B cell (primary cell): ENCODE measurements at regions not wholly inside any gene's neighbourhood (a gene's known extent, or its start where the extent isn't known, plus 50 kb on each side); places are given as distances from the start of the nearest gene placed in this dataset.

Experiments used
- EZH2 ChIP-seq: IDR thresholded peaks from 2 replicates; pipeline ENCODE4 v1.6.1; 2012; ENCODE audit warnings: borderline replicate concordance, low read depth, mild to moderate bottlenecking, moderate library complexity, low read length; ENCODE audit not compliant: insufficient read depth, poor library complexity, severe bottlenecking
- TF ChIP-seq, protein P1 (sequence below): fragments of 200-600 bp; IDR thresholded peaks from one replicate; pipeline ENCODE4 v1.8.0; 2022; ENCODE audit warnings: antibody characterized with exemption, mild to moderate bottlenecking

DNA sequence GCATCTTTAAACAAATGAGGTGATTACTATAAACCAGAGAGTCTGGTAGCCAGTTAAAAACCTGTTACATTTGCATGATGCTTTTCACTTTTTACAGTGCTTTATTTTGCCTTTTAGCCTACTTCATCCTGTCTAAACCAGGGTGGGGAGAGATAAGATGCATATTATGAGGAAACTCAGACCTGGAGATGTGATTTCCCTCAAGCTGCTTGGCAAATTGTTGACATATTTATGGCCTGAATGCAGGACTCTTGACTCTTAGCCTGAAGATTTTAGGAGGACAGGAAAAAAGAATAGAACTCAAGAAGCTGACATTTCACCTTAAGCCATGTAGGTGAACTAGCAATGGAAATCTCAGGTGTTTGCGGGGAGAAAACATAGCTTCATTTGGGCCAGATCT, 202.8 kb downstream of the NMUR2 start:
- TF ChIP-seq, protein P1, sequence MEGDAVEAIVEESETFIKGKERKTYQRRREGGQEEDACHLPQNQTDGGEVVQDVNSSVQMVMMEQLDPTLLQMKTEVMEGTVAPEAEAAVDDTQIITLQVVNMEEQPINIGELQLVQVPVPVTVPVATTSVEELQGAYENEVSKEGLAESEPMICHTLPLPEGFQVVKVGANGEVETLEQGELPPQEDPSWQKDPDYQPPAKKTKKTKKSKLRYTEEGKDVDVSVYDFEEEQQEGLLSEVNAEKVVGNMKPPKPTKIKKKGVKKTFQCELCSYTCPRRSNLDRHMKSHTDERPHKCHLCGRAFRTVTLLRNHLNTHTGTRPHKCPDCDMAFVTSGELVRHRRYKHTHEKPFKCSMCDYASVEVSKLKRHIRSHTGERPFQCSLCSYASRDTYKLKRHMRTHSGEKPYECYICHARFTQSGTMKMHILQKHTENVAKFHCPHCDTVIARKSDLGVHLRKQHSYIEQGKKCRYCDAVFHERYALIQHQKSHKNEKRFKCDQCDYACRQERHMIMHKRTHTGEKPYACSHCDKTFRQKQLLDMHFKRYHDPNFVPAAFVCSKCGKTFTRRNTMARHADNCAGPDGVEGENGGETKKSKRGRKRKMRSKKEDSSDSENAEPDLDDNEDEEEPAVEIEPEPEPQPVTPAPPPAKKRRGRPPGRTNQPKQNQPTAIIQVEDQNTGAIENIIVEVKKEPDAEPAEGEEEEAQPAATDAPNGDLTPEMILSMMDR, result no peak
- no peak for TF ChIP-seq EZH2
